Activated B cell treated with CpG ODN at 0.5 μM for 24 hours (primary cell): ENCODE measurements at regions not wholly inside any gene's neighbourhood (a gene's known extent, or its start where the extent isn't known, plus 50 kb on each side); places are given as distances from the start of the nearest gene placed in this dataset.

Experiments used
- ATAC-seq: fragments of 200-7000 bp; cut with Tn5 transposase; one replicate; pipeline ENCODE4 v1.10.0; 2021; ENCODE audit warnings: low read depth, mild to moderate bottlenecking, moderate library complexity
- CTCF ChIA-PET: fragments of 350-600 bp; sonication (Branson Sonifier 250); formaldehyde crosslinking; loops from one replicate; lab custom pipeline; 2021; ENCODE audit warnings: antibody characterized with exemption; lab: Charles Lee
- POLR2A ChIA-PET: fragments of 350-600 bp; sonication (Branson Sonifier 250); formaldehyde crosslinking; loops from one replicate; lab custom pipeline; 2021; ENCODE audit warnings: antibody characterized with exemption; lab: Charles Lee
- DNase-seq: peaks from one replicate; pipeline ENCODE4 v3.0.0; 2022
- H3K27ac Mint-ChIP-seq: one replicate; pipeline ENCODE4 v1.8.0; 2020; ENCODE audit warnings: mixed read lengths
- H3K27me3 Mint-ChIP-seq: one replicate; pipeline ENCODE4 v1.8.0; 2021; ENCODE audit warnings: mixed read lengths
- H3K36me3 Mint-ChIP-seq: one replicate; pipeline ENCODE4 v1.8.0; 2021; ENCODE audit warnings: low read depth, mixed read lengths
- H3K4me1 Mint-ChIP-seq: one replicate; pipeline ENCODE4 v1.8.0; 2021; ENCODE audit warnings: mixed read lengths
- H3K4me3 Mint-ChIP-seq: one replicate; pipeline ENCODE4 v1.8.0; 2020; ENCODE audit warnings: mild to moderate bottlenecking, mixed read lengths
- H3K9me3 Mint-ChIP-seq: one replicate; pipeline ENCODE4 v1.8.0; 2020; ENCODE audit warnings: mixed read lengths
- intact Hi-C: fragments of 100-400 bp; cut with micrococcal nuclease; formaldehyde crosslinking; loops from one replicate; pipeline ENCODE4 v1.15.1; 2024
- TF ChIP-seq, protein P1 (sequence below): fragments of 200-600 bp; IDR thresholded peaks from one replicate; pipeline ENCODE4 v1.8.0; 2022; ENCODE audit warnings: antibody characterized with exemption, mild to moderate bottlenecking

DNA sequence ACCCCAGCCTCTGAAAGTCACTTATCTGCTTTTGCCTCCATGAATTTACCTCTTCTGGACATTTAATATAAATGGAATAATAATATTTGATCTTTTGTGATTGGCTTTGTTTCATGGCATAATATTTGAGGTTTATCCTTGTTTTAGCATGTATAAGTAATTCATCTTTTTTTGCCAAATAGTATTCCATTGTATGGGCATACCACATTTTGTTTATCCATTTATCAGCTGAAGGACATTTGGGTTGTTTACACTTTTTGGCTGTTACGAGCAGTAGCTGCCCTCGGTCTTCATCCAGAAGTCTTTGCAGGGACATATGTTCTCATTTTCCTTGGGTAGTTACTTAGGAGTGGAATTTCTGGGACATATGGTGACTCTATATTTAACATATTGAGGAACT is 53.0 kb upstream of the SMIM21 start:
- intact Hi-C loops: no loop called here
- H3K4me3 Mint-ChIP-seq: no peak overlapping the region
- no peaks in the 10 kb centered on the region for H3K4me1 Mint-ChIP-seq
- peaks cover 14% of the 10 kb centered on the region for H3K9me3 Mint-ChIP-seq
- DNase-seq: no peak
- ChIA-PET POLR2A (no interaction called here), CTCF (interaction anchor here (3.2 kb wide), 1 partner anchor 828 kb away, joined by 23 read pairs; no protein-coding TSS in a partner anchor)
- H3K27me3 Mint-ChIP-seq: no peaks in the 10 kb centered on the region
- H3K27ac Mint-ChIP-seq: no peak overlapping the region
- no peak for ATAC-seq
- TF ChIP-seq, protein P1, sequence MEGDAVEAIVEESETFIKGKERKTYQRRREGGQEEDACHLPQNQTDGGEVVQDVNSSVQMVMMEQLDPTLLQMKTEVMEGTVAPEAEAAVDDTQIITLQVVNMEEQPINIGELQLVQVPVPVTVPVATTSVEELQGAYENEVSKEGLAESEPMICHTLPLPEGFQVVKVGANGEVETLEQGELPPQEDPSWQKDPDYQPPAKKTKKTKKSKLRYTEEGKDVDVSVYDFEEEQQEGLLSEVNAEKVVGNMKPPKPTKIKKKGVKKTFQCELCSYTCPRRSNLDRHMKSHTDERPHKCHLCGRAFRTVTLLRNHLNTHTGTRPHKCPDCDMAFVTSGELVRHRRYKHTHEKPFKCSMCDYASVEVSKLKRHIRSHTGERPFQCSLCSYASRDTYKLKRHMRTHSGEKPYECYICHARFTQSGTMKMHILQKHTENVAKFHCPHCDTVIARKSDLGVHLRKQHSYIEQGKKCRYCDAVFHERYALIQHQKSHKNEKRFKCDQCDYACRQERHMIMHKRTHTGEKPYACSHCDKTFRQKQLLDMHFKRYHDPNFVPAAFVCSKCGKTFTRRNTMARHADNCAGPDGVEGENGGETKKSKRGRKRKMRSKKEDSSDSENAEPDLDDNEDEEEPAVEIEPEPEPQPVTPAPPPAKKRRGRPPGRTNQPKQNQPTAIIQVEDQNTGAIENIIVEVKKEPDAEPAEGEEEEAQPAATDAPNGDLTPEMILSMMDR: no peak
- no peaks in the 10 kb centered on the region for H3K36me3 Mint-ChIP-seq

DNA sequence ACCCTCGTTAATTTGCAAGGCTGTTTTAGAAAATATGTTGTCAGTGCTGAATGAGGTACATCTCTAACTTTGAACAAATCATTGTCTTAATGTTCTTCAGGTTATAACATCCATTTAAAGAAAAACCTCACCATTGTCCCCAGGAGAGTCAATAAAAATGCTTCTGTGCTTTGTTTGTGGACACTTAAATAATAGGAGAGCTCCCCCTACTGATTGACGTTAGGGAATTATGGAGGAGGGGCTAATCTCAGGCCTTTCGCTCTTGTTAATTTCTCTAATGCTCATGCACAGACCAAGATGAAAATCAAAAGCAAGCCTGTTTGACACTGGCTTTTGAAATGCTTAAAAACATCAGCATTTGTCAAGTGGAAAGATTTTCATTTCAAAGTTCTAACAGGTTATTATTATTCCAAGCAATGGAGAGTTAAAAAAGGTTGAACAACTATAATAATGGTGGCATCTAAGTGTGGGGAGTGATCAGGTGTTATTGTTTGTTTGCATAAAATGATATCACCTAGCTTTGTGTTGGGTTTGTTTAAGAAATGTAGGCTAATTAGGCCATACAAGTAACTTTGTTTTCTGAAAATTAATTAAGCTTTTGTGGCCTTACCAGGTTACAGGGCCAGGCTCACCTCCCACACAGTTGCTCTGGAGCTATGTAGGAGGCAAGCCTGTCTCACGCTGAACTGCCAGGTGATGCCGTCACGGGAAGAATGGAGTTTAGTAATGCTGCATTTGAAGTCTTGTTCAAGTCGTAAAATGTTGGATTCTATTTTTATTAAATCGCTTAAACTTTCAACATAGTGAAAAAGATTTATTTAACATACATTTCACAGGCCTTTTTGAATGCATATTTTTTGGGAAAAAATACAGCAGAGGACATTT is 51.7 kb upstream of the SMIM21 start:
- Mint-ChIP-seq H3K9me3 (peaks cover 12% of the 10 kb centered on the region), H3K4me3 (no peak overlapping the region), H3K27me3 (no peaks in the 10 kb centered on the region), H3K4me1 (no peaks in the 10 kb centered on the region), H3K36me3 (no peaks in the 10 kb centered on the region), H3K27ac (no peak overlapping the region)
- ATAC-seq (no peak), DNase-seq (no peak)
- intact Hi-C loops: loop anchor here (1.0 to 5.0 kb wide), 5 partner anchors 307 to 927 kb away; no protein-coding TSS in a partner anchor
- TF ChIP-seq, protein P1: no peak
- ChIA-PET POLR2A (no interaction called here), CTCF (interaction anchor here (0.7 to 3.2 kb wide), 5 partner anchors 9 to 826 kb away, joined by 3 to 23 read pairs (median 3); no protein-coding TSS in a partner anchor)

DNA sequence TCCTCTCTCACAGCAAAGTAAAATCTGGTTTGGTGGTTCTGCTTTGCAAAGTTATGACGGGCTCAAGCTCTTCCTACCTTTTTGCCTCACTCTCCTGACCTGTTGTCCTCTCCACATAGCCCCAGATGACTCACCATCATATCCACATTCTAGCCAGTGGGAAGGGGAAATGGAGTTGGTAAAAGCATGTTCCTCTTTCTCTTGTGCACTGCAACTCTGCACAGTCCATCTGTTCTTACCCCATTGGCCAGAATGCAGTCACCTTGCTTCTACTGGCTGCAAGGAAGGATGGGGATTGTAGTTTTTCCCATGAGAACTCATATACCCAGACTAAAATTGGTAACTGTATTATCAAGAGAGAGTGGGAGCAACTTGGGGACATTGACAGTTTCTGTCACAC is 50.4 kb upstream of the SMIM21 start:
- intact Hi-C loops: loop anchor here (5.0 kb wide), 4 partner anchors 306 to 926 kb away; no protein-coding TSS in a partner anchor
- no peak for DNase-seq

More for the DNA sequence above, 50.4 kb upstream of the SMIM21 start:
- Mint-ChIP-seq H3K27ac (no peak overlapping the region), H3K4me1 (no peaks in the 10 kb centered on the region), H3K27me3 (peaks cover 2% of the 10 kb centered on the region), H3K4me3 (no peak overlapping the region), H3K9me3 (peaks cover 4% of the 10 kb centered on the region), H3K36me3 (no peaks in the 10 kb centered on the region)
- POLR2A ChIA-PET: no interaction called here
- ATAC-seq: no peak
- TF ChIP-seq, protein P1: no peak
- CTCF ChIA-PET: no interaction called here
